Cardiac muscle cell (in vitro differentiated cells and primary cell): ENCODE measurements at regions not wholly inside any gene's neighbourhood (a gene's known extent, or its start where the extent isn't known, plus 50 kb on each side); places are given as distances from the start of the nearest gene placed in this dataset.

Experiments used
- DNase-seq, 2 donors: peaks; one replicate each; pipeline versions ENCODE4 v3.0.0 to v3.0.0-alpha.2; 2010 to 2017; ENCODE audit warnings: low read depth in 1 of 2, low spot score in 1 of 2
- H3K27ac ChIP-seq: fragments of 200-600 bp; sonication (generic); 2 replicates; pipeline ENCODE4 v1.5.1; 2016
- H3K27me3 ChIP-seq: fragments of 200-600 bp; sonication (generic); 2 replicates; pipeline ENCODE4 v1.6.0; 2016; ENCODE audit warnings: control low read depth
- H3K36me3 ChIP-seq: fragments of 200-600 bp; sonication (generic); 2 replicates; pipeline ENCODE4 v1.5.1; 2016; ENCODE audit warnings: control low read depth
- H3K4me1 ChIP-seq: fragments of 200-600 bp; sonication (generic); 2 replicates; pipeline ENCODE4 v1.8.1; 2017; ENCODE audit warnings: low read depth, mild to moderate bottlenecking, mixed run types
- H3K4me3 ChIP-seq: fragments of 200-600 bp; sonication (generic); 2 replicates; pipeline ENCODE4 v1.5.1; 2016; ENCODE audit warnings: mild to moderate bottlenecking
- H3K9me3 ChIP-seq: fragments of 200-600 bp; sonication (generic); 2 replicates; pipeline ENCODE4 v1.5.1; 2017; ENCODE audit warnings: low read depth, mild to moderate bottlenecking, control low read depth
- CTCF ChIP-seq: IDR thresholded peaks from 2 replicates; pipeline ENCODE4 v1.5.1; 2012; ENCODE audit warnings: low read depth, mild to moderate bottlenecking, low read length

DNA sequence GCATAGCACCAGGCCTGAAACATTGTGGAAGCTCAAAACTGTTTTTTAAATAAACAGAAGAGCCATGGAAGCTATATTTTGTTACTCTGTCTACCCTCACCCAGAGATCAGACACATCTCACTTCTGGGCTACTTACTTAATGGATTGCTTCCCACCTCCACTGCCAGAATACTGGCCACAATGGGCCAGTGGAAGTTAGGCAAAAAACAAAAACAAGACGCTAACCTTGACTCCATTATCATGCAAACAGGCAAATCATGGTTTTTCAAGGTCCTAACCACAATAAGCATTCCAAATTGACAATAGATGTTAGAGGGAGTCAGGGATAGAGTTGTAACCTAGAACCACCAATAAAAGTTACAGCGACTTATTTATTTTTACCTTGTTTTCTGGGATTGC, 52.7 kb upstream of the PTCSC3 start:
- DNase-seq = no peak
- Histone ChIP-seq H3K9me3 (no peaks in the 10 kb centered on the region), H3K4me1 (no peaks in the 10 kb centered on the region), H3K36me3 (no peaks in the 10 kb centered on the region), H3K27ac (no peak overlapping the region), H3K27me3 (no peaks in the 10 kb centered on the region), H3K4me3 (no peak overlapping the region)
- no peak for TF ChIP-seq CTCF

- no peak for DNase-seq
- Histone ChIP-seq H3K9me3 (no peaks in the 10 kb centered on the region), H3K4me3 (no peak overlapping the region), H3K27ac (no peak overlapping the region), H3K36me3 (no peaks in the 10 kb centered on the region), H3K27me3 (no peaks in the 10 kb centered on the region), H3K4me1 (no peaks in the 10 kb centered on the region)
- no peak for TF ChIP-seq CTCF
Observed at GRCh38 chr14:36227802-36228201, 51.3 kb upstream of the PTCSC3 start.

DNA sequence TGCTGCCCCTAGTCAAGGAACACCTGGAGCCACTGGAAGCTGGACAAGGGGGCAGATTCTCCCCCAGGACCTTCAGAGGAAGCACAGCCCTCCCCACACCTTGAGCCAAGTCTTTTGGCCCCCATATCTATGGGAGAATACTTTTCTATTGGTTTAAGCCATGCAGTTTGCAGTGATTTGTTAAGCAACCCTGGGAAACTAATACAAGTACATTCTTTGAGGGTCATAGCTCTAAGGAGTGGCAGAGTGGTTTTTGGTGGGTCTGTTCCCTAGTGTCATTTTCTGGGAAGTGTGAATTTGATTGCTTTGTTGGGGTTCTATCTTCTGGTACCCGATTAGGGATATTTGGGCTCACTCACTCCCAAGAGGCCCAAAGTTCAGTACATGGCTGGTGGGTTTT, 50.8 kb upstream of the PTCSC3 start:
- H3K4me1 ChIP-seq = no peaks in the 10 kb centered on the region
- no peak overlapping the region for H3K27ac ChIP-seq
- no peaks in the 10 kb centered on the region for H3K9me3 ChIP-seq
- no peak for TF ChIP-seq CTCF
- DNase-seq = no peak
- no peaks in the 10 kb centered on the region for H3K27me3 ChIP-seq
- no peak overlapping the region for H3K4me3 ChIP-seq
- H3K36me3 ChIP-seq = no peaks in the 10 kb centered on the region
